H7 (cell line): ENCODE measurements at regions not wholly inside any gene's neighbourhood (a gene's known extent, or its start where the extent isn't known, plus 50 kb on each side); places are given as distances from the start of the nearest gene placed in this dataset.

ENCODE experiments used
- DNase-seq: peaks from one replicate; pipeline ENCODE4 v3.0.0; 2012
- H3K27me3 ChIP-seq: 2 replicates; pipeline ENCODE4 v1.6.0; 2011; ENCODE audit warnings: mild to moderate bottlenecking, low read length; ENCODE audit not compliant: control insufficient read depth, insufficient read depth
- H3K36me3 ChIP-seq: replicated peaks from 2 replicates; pipeline ENCODE4 v1.5.1; 2011; ENCODE audit warnings: low read length; ENCODE audit not compliant: control insufficient read depth, insufficient read depth
- H3K4me3 ChIP-seq: 2 replicates; pipeline ENCODE4 v1.5.1; 2011; ENCODE audit warnings: low read depth, mild to moderate bottlenecking, control low read depth, low read length, moderate library complexity; ENCODE audit not compliant: insufficient read depth

DNA sequence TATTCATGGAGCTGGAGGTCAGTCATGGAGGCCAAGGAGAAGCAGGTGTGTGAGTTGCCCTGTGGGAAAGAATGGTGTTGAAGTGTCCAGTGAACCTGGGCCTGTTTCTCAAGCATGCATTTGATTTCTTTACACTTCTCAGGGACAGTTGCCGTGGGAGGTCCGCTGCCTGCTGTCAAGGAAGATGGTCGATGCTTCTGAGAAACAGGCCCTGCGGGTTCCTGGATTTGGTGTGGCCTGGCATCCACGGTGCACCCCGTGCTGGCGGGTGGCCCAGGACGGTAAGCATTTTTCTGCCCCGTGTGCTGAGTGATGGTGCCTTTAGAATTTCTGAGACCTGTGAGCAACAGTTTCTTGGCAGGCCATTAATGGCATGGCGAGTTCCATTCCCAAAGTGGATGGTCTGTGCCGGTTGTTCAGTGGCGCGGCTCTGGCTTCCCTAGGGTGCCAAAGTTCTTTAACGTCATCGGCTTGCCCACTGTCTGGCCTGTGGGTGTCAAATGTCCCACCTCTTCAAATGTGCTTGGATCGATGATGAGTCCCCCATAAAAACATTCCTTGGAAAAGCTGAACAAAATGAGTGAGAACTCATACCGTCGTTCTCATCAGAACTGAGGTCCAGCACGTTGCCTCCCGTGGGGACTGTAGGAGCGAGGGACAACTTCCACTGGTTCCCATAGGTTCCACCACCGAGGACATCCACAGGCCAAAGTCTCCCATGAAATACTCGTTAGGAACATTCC is 107.2 kb downstream of the SNRPN start:
- DNase-seq = no peak
- Histone ChIP-seq H3K4me3 (no peak overlapping the region), H3K27me3 (no peaks in the 10 kb centered on the region), H3K36me3 (peaks cover 95% of the 10 kb centered on the region)

DNA sequence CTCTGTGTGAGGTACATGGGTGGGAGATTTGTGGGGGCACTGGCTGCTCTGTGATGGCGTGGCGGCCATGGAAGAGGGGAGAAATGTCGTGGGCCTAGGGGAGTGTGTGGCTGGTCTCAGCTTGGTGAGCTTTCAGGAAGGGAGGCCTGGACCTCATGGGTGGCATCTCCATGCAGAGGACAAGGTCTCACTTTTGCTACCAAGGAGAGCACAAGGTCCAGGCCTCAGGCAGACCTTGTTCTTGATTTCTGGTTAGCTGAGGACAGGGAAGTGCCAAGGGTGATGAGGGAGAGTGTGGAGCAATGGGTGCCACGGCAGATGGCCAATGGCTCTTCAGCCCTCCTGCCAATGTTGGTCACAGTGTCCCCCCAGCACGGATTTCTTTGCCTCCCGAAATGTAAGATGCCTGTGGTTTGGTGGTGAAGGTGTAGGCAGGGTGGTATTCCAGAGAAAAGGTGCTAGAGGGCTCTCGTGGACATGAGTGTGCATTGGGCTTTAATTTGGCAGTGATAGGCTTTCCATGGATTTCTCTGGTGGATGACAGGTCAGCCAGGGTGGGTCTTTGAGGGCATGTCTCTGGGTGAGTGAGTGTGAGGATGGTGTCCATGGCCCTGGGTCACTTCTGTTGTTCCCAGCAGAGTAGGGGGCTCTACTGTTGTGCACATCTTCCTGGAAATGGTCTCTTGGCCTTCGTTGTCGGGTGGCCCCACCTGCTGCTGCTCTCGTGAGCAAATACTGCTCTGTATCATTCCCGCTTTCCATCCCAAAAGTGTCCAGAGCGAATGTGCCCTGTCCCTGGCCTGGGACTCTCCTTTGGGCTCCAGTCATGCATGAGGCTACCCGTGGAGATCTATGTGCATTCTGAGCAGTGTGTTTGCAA is 108.0 kb downstream of the SNRPN start:
- Histone ChIP-seq H3K4me3 (no peak overlapping the region), H3K36me3 (peaks cover 94% of the 10 kb centered on the region), H3K27me3 (no peaks in the 10 kb centered on the region)
- no peak for DNase-seq

DNA sequence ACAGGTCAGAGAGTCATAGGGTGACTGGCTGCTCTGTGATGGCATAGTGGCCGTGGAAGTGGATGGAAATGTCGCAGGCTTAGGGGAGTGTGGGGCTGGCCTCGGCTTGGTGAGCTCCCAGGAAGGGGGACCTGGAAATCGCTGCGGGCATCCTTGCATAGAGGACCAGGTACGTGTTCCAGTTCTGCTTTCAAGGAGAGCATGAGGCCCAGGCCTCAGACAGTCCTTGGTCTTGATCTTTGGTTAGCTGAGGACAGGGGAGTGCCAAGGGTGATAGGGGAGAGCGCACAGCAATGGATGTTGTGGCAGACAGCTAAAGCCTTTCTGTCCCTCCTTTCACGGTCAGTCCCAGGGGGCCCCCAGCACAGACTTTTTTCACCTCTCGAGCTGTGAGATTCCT is 110.5 kb downstream of the SNRPN start:
- H3K36me3 ChIP-seq = peaks cover 95% of the 10 kb centered on the region
- H3K4me3 ChIP-seq = no peak overlapping the region
- DNase-seq = no peak
- H3K27me3 ChIP-seq = no peaks in the 10 kb centered on the region

DNA sequence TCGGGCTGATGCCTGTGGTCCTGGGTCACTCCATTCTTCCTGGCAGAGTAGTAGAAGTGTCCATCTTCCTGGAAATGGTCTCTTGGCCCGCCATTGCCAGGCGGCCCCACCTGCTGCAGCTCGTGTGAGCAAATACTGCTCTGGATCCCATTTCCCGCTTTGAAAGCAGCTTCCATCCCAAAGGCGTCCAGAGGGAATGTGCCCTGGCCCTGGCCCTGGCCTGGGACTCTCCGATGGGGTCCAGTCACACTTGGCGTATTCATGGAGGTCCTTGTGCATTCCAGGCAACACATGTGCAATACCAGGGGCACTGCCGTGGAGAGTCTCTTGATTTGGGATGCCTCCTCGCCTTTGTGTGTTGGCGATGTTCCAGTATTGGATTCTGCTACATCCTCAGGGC is 111.1 kb downstream of the SNRPN start:
- Histone ChIP-seq H3K36me3 (peaks cover 95% of the 10 kb centered on the region), H3K27me3 (no peaks in the 10 kb centered on the region), H3K4me3 (no peak overlapping the region)
- no peak for DNase-seq

DNA sequence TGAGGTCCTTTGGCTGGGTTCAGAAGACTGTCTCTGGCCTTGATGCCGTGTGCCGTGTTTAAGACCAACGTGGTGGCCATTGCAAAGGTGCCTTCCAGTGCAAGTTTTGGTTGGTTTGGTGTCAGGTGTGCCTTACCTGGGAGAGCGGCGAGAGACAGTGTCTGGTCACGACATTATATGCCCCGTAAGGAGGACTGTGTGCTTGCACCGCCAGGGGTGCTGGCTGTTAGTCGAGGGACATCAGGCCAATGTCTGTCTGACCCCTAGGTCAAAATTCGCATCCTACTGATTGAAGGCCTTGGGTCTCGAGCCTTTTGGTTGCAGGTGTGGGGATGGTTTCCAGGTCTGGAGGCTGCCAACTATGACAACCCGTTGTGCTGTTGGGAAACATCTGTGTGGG is 111.9 kb downstream of the SNRPN start:
- DNase-seq = no peak
- H3K4me3 ChIP-seq = no peak overlapping the region
- H3K27me3 ChIP-seq = no peaks in the 10 kb centered on the region
- peaks cover 95% of the 10 kb centered on the region for H3K36me3 ChIP-seq

DNA sequence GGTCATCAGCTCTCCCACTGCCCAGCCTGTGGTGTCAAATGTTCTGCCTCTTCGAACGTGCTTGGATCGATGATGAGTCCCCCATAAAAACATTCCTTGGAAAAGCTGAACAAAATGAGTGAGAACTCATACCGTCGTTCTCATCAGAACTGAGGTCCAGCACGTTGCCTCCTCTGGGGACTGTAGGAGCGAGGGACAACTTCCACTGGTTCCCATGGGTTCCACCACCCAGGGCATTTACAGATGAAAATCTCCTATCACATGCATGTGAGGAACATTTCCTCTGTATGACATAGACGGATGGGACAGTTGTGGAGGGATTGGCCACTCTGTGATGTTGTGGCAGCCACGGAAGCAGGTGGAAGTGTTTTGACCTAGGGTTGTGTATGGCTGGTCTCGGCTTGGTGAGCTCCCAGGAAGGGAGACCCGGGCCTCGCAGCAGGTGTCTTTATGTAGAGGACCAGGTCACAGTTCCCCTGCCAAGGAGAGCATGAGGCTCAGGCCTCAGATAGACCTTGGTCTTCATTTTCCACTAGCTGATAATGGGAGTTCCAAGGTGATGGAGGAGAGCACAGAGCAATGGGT is 113.0 kb downstream of the SNRPN start:
- Histone ChIP-seq H3K36me3 (peaks cover 97% of the 10 kb centered on the region), H3K4me3 (no peak overlapping the region), H3K27me3 (no peaks in the 10 kb centered on the region)
- DNase-seq = no peak

DNA sequence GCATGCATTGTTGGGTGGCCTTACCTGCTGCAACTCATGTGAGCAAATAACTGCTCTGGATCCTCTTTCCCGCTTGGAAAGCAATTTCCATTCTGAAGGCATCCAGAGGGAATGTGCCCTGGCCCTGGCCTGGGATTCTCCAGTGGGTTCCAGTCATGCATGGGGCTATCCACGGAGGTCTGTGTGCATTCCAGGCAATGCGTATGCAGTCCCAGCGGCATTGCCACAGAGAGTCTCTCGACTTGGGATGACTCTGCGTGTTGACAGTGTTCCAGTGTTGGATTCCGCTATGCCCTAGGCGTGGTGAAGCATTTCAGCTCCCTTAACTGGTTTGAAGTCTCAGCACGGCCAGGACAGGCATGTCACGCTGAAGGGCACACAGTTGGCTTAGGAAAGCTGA is 113.9 kb downstream of the SNRPN start:
- Histone ChIP-seq H3K27me3 (no peaks in the 10 kb centered on the region), H3K4me3 (no peak overlapping the region), H3K36me3 (peaks cover 94% of the 10 kb centered on the region)
- DNase-seq = no peak

DNA sequence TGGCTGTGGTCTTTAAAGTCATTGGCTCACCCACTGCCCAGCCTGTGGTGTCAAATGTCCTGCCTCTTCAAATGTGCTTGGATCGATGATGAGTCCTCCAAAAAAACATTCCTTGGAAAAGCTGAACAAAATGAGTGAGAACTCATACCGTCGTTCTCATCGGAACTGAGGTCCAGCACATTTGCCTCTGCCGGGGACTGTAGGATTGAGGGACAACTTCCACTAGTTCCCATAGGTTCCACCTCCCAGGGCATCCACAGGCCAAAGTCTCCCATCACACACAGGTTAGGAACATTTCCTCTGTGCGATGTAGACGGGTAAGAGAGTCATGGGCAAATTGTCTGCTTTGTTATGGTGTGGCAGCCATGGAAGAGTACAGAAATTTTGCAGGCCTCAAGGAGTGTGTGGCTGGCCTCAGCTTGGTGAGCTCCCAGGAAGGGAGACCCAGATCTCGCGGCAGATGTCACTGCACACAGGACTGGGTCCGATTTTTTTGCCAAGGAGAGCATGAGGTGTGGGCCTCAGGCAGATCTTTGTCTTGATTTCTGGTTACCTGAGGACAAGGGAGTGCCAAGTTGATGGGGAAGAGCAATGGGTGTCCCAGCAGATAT is 115.7 kb downstream of the SNRPN start:
- no peak overlapping the region for H3K4me3 ChIP-seq
- H3K27me3 ChIP-seq = no peaks in the 10 kb centered on the region
- H3K36me3 ChIP-seq = peaks cover 93% of the 10 kb centered on the region
- DNase-seq = no peak

DNA sequence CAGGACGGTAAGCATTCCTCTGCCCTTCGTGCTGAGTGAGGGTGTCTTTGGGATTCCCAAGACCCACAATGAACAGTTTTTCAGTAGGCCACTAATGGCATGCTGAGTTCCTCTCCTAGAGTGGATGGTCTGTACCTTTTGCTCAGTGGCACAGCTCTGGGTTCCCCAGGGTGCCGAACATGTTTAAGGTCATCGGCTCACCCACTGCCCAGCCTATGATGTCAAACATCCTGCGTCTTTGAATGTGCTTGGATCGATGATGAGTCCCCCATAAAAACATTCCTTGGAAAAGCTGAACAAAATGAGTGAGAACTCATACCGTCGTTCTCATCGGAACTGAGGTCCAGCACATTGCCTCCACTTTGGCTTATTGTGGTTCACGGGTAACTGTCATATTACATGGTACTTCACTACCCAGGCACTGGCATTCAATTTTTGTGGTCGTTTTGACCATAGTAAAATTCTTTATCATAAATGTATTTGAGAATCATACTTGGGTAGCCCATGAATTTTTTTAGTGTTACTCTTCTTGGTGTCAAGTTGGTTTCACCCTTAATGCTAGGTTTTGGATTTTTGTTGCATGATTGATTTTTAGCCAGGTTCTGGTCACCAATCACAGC is 118.2 kb downstream of the SNRPN start:
- Histone ChIP-seq H3K4me3 (no peak overlapping the region), H3K27me3 (no peaks in the 10 kb centered on the region), H3K36me3 (peaks cover 92% of the 10 kb centered on the region)
- DNase-seq = no peak

DNA sequence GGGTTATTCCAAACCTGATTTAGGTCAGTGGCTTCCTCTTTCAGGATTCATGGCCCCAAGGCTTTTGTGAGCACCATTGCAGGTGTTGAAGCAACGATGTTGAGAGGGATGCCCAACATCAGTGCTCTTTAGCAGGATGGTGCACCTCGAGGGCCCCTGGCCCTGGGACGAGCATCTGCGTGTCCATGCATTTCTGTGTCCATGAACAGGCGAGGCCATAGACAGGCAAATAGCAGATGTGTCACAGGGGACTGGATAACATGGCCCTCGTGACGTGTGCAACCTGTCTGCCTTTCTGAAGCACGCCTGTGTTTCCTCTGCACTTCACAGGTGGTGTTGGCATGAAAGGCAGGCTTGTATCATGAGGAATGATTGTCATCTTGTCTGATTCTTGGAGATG is 132.3 kb downstream of the SNRPN start:
- Histone ChIP-seq H3K36me3 (peaks cover 84% of the 10 kb centered on the region), H3K4me3 (no peak overlapping the region), H3K27me3 (no peaks in the 10 kb centered on the region)
- DNase-seq = no peak

DNA sequence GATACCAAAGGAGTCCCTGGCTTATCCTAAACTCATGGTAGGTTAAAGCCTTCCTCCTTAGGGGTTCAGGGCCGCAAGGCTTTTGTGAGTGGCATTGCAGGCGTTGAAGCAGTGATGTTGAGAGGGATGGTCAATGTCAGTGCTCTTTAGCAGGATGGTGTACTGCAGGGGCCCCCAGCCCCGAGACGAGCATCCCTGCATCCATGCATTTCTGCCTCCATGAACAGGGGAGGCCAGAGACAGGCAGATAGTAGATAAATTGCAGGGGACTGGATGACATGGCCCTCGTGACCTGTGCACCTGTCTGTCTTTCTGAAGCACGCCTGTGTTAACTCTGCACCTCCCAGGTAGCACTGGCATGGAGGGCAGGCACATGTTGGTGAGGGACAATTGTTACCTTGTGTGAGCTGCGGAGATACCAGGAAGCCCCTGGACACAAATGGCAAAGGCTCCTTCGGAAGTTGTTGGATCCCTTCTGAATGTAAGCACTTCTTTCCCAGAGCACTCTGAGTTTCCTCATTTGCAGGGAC is 133.5 kb downstream of the SNRPN start:
- DNase-seq = no peak
- H3K27me3 ChIP-seq = no peaks in the 10 kb centered on the region
- peaks cover 74% of the 10 kb centered on the region for H3K36me3 ChIP-seq
- no peak overlapping the region for H3K4me3 ChIP-seq

DNA sequence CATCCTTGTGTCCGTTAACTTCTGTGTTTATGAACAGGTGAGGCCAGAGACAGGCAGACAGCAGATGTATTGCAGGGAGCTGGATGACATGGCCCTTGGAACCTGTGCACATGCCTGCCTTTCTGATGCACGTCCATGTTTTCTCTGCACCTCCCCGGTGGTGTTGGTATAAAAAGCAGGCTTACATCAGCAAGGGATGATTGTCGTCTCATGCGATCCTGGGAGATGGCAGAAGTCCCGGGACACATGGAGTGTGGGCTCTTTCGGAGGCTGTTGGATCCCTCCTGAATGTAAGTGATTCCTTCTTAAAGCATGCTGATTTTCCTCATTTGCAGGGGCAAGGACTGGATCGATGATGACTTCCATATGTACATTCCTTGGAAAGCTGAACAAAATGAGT is 134.8 kb downstream of the SNRPN start:
- Histone ChIP-seq H3K4me3 (no peak overlapping the region), H3K27me3 (no peaks in the 10 kb centered on the region), H3K36me3 (peaks cover 75% of the 10 kb centered on the region)
- DNase-seq = no peak

DNA sequence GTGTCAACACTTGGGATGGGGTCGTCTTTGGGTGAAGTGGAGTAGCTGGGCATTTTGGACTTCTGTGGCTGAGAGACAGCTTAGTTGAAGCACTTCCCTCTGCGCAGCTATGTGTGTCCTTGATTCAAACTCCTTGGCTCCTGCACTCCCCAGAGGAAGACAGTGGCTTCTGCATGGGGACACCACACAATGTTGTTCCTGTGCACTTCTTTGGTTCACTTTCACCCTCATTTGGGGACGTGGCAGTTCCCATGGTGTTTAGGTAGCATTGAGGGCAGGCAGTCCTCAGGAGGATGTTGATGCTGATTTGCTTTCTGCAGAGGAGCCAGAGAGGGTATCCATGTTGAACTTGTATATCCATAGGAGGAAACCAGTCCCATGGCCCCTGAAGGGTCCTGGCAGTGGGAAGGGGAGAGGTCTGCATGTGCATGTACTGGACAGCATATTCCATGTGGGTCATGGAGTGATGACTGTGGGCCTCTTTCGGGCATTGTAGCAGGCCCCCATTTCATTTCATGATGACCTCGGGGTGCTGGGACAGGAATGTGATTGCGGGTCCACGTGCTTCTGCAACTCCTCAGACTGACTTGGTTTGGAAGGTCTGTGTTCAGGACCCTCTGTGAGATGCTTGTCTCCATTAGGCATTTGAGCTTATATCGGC is 135.4 kb downstream of the SNRPN start:
- DNase-seq = no peak
- H3K27me3 ChIP-seq = no peaks in the 10 kb centered on the region
- peaks cover 71% of the 10 kb centered on the region for H3K36me3 ChIP-seq
- H3K4me3 ChIP-seq = no peak overlapping the region
